ENCODE measurements at regions not wholly inside any gene's neighbourhood (a gene's known extent, or its start where the extent isn't known, plus 50 kb on each side); places are given as distances from the start of the nearest gene placed in this dataset.

- H3K36me3 ChIP-seq (replicated peaks in 1 of 2; ENCODE audit: control insufficient read depth in 2 of 2, insufficient read depth in 2 of 2, low read length in 2 of 2) = peaks cover 0 to 2% of the 10 kb centered on the region in 2 donors
- no peak overlapping the region for H2BK5ac ChIP-seq (ENCODE audit: low read length)
- H3K9ac ChIP-seq (ENCODE audit: low read depth, low read length, poor library complexity) = no peak overlapping the region
- no peak overlapping the region for H2BK120ac ChIP-seq (ENCODE audit: low read depth, low read length)
- H3K4me1 ChIP-seq (ENCODE audit: control insufficient read depth in 2 of 2, insufficient read depth in 1 of 2, low read depth in 1 of 2, low read length in 2 of 2) = peaks cover 9 to 11% of the 10 kb centered on the region in 2 donors
- peak overlapping the region; percentile 35 for H3K23ac ChIP-seq (ENCODE audit: low read depth, low read length, poor library complexity)
- H4K8ac ChIP-seq (ENCODE audit: low read depth, low read length) = no peak overlapping the region
- peaks cover 0 to 4% of the 10 kb centered on the region in 2 donors for H3K9me3 ChIP-seq (replicated peaks in 1 of 2; ENCODE audit: control insufficient read depth in 2 of 2, insufficient read depth in 1 of 2, low read depth in 1 of 2, low read length in 2 of 2)
- no peak overlapping the region for H2AK5ac ChIP-seq (ENCODE audit: low read depth, low read length)
- H3K4ac ChIP-seq (ENCODE audit: low read length) = peak overlapping the region; percentile 26
- peak overlapping the region; percentile 20 for H2BK15ac ChIP-seq (ENCODE audit: low read length)
- H2BK12ac ChIP-seq (ENCODE audit: low read length) = peak overlapping the region; percentile 68
- H4K91ac ChIP-seq (ENCODE audit: low read depth, low read length, poor library complexity) = no peak overlapping the region
- H3K79me1 ChIP-seq (ENCODE audit: low read depth, low read length) = no peaks in the 10 kb centered on the region
- H3K14ac ChIP-seq (ENCODE audit: low read length) = no peak overlapping the region
- no peak overlapping the region for H2AFZ ChIP-seq (ENCODE audit: low read length)
- no CpG with 5 or more reads among the region's 2 CpGs for WGBS, 2 donors (ENCODE audit: extremely low coverage in 2 of 2, insufficient read length in 2 of 2, insufficient replicate concordance in 1 of 2)
- H3K4me2 ChIP-seq (ENCODE audit: insufficient read depth, low read length, poor library complexity, severe bottlenecking) = no peak overlapping the region
- no peak overlapping the region for H3K4me3 ChIP-seq (ENCODE audit: low read length in 2 of 2)
- H3K18ac ChIP-seq (ENCODE audit: low read length) = peak overlapping the region; percentile 72
- no peak overlapping the region for H3K27ac ChIP-seq (replicated peaks; ENCODE audit: low read length)
- no peak for DNase-seq (ENCODE audit: low spot score)
- H3K27me3 ChIP-seq (ENCODE audit: control insufficient read depth in 3 of 3, insufficient read depth in 3 of 3, low read depth in 1 of 3, low read length in 3 of 3) = peaks cover 0 to 77% (median 0%) of the 10 kb centered on the region in 3 experiments
These were observed 259.9 kb upstream of the SP4 start for GRCh38 chr7:21167942-21168341.

DNA sequence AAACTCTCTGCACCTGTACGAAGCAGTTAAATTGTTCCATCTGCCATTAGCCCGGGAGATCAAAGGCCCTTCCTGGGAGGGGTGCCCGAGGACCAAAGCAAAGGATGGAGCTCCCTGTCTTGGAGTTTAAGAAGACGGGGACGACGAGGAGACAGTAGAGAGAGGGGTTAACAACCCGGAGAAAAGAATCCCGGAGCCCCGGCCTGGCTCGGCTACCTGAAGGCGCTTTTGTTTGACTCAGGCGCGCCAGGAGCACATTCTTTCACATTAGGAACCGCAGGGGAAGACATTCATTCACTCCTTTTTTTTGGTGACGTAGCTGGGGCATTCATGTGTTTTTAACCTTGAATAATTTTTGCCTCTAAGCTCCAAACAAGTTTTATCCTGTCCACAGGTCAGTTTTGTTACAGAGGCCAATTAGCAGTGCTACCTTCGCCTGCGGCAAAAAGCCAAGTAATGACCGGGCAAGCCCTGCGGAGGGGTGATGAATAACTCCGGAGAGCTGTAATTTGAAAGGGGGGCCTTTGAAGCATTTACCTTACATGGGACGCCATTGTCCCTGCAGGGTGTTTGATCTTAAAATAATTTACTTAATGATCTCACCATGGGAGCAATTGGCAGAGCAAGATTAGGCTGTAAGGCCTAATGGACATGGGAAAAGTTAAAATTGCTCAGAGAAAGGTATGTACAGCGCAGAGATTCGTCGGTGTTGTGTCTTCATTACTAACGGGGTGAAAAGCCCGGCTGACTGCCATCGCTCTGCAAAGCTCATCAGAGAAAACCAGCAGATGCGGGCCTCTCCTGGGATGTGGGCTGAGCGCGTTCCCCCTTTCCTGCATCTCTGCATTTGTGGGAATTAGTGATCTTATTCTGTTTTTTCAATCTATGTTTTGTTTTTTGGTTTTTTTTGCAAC is 258.0 kb upstream of the SP4 start:
- Histone ChIP-seq H2BK15ac (ENCODE audit: low read length) (no peak overlapping the region), H2AFZ (ENCODE audit: low read length) (no peak overlapping the region), H3K36me3 (replicated peaks in 1 of 2; ENCODE audit: control insufficient read depth in 2 of 2, insufficient read depth in 2 of 2, low read length in 2 of 2) (no peaks in the 10 kb centered on the region), H3K4me1 (ENCODE audit: control insufficient read depth in 2 of 2, insufficient read depth in 1 of 2, low read depth in 1 of 2, low read length in 2 of 2) (peaks cover 10 to 11% of the 10 kb centered on the region in 2 donors), H2BK120ac (ENCODE audit: low read depth, low read length) (no peak overlapping the region), H3K4me2 (ENCODE audit: insufficient read depth, low read length, poor library complexity, severe bottlenecking) (peak overlapping the region; percentile 47), H3K14ac (ENCODE audit: low read length) (no peak overlapping the region), H2BK12ac (ENCODE audit: low read length) (no peak overlapping the region), H3K27me3 (ENCODE audit: control insufficient read depth in 3 of 3, insufficient read depth in 3 of 3, low read depth in 1 of 3, low read length in 3 of 3) (peaks cover 0 to 79% (median 0%) of the 10 kb centered on the region in 3 experiments), H2AK5ac (ENCODE audit: low read depth, low read length) (no peak overlapping the region), H3K79me1 (ENCODE audit: low read depth, low read length) (no peaks in the 10 kb centered on the region), H3K23ac (ENCODE audit: low read depth, low read length, poor library complexity) (no peak overlapping the region), H2BK5ac (ENCODE audit: low read length) (peak overlapping the region; percentile 45), H3K4ac (ENCODE audit: low read length) (no peak overlapping the region), H3K27ac (replicated peaks; ENCODE audit: low read length) (peak overlapping the region; percentile 89), H3K9me3 (replicated peaks in 1 of 2; ENCODE audit: control insufficient read depth in 2 of 2, insufficient read depth in 1 of 2, low read depth in 1 of 2, low read length in 2 of 2) (no peaks in the 10 kb centered on the region), H4K8ac (ENCODE audit: low read depth, low read length) (no peak overlapping the region), H3K4me3 (ENCODE audit: low read length in 2 of 2) (peak overlapping the region in 1 of 2 donors; percentile 0), H3K18ac (ENCODE audit: low read length) (peak overlapping the region; percentile 58), H3K9ac (ENCODE audit: low read depth, low read length, poor library complexity) (no peak overlapping the region), H4K91ac (ENCODE audit: low read depth, low read length, poor library complexity) (no peak overlapping the region)
- WGBS, 2 donors (ENCODE audit: extremely low coverage in 2 of 2, insufficient read length in 2 of 2, insufficient replicate concordance in 1 of 2) = no CpG with 5 or more reads among the region's 30 CpGs
- peak; percentile 86 for DNase-seq (ENCODE audit: low spot score)

DNA sequence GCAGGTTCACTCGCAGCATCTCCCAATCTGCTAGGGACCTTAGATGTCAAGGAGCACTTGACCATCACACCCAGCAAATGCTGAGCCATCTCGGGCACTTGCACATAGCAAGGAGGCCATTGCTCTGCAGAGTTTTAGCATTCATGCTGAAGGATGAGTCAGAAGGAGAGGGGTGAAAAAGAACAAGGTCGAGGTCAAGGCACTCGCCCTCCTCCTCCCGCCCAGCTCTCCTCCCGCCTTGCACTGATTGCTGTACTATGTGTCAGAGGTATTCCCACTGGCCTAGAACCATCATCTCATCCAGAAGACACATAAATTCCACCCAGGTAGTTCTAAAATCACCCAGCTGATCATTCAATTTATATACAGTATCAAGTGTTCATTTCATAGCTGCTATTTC is 255.1 kb upstream of the SP4 start:
- H3K79me1 ChIP-seq (ENCODE audit: low read depth, low read length) = no peaks in the 10 kb centered on the region
- no peak overlapping the region for H2BK15ac ChIP-seq (ENCODE audit: low read length)
- no peak overlapping the region for H2BK12ac ChIP-seq (ENCODE audit: low read length)
- no peak overlapping the region for H4K8ac ChIP-seq (ENCODE audit: low read depth, low read length)
- no peak overlapping the region for H3K4me3 ChIP-seq (ENCODE audit: low read length in 2 of 2)
- no peaks in the 10 kb centered on the region for H3K36me3 ChIP-seq (replicated peaks in 1 of 2; ENCODE audit: control insufficient read depth in 2 of 2, insufficient read depth in 2 of 2, low read length in 2 of 2)
- H3K18ac ChIP-seq (ENCODE audit: low read length) = no peak overlapping the region
- H3K14ac ChIP-seq (ENCODE audit: low read length) = no peak overlapping the region
- H3K4ac ChIP-seq (ENCODE audit: low read length) = no peak overlapping the region
- no peak overlapping the region for H2BK5ac ChIP-seq (ENCODE audit: low read length)
- H2AFZ ChIP-seq (ENCODE audit: low read length) = no peak overlapping the region
- no peak overlapping the region for H4K91ac ChIP-seq (ENCODE audit: low read depth, low read length, poor library complexity)
- H3K23ac ChIP-seq (ENCODE audit: low read depth, low read length, poor library complexity) = no peak overlapping the region
- no peaks in the 10 kb centered on the region for H3K9me3 ChIP-seq (replicated peaks in 1 of 2; ENCODE audit: control insufficient read depth in 2 of 2, insufficient read depth in 1 of 2, low read depth in 1 of 2, low read length in 2 of 2)
- no peak for DNase-seq (ENCODE audit: low spot score)
- no peak overlapping the region for H3K9ac ChIP-seq (ENCODE audit: low read depth, low read length, poor library complexity)
- H3K27ac ChIP-seq (replicated peaks; ENCODE audit: low read length) = no peak overlapping the region
- H3K27me3 ChIP-seq (ENCODE audit: control insufficient read depth in 3 of 3, insufficient read depth in 3 of 3, low read depth in 1 of 3, low read length in 3 of 3) = peaks cover 0 to 59% (median 0%) of the 10 kb centered on the region in 3 experiments
- no peak overlapping the region for H3K4me2 ChIP-seq (ENCODE audit: insufficient read depth, low read length, poor library complexity, severe bottlenecking)
- WGBS, 2 donors (ENCODE audit: extremely low coverage in 2 of 2, insufficient read length in 2 of 2, insufficient replicate concordance in 1 of 2) = no CpG with 5 or more reads among the region's 6 CpGs
- H2AK5ac ChIP-seq (ENCODE audit: low read depth, low read length) = no peak overlapping the region
- H3K4me1 ChIP-seq (ENCODE audit: control insufficient read depth in 2 of 2, insufficient read depth in 1 of 2, low read depth in 1 of 2, low read length in 2 of 2) = peaks cover 10 to 15% of the 10 kb centered on the region in 2 donors
- no peak overlapping the region for H2BK120ac ChIP-seq (ENCODE audit: low read depth, low read length)

GRCh38 chr7:21173436-21173835 is 254.4 kb upstream of the SP4 start:
- Histone ChIP-seq H3K9me3 (replicated peaks in 1 of 2; ENCODE audit: control insufficient read depth in 2 of 2, insufficient read depth in 1 of 2, low read depth in 1 of 2, low read length in 2 of 2) (no peaks in the 10 kb centered on the region), H3K79me1 (ENCODE audit: low read depth, low read length) (no peaks in the 10 kb centered on the region), H3K4ac (ENCODE audit: low read length) (no peak overlapping the region), H3K9ac (ENCODE audit: low read depth, low read length, poor library complexity) (no peak overlapping the region), H3K27ac (replicated peaks; ENCODE audit: low read length) (no peak overlapping the region), H2BK12ac (ENCODE audit: low read length) (no peak overlapping the region), H3K23ac (ENCODE audit: low read depth, low read length, poor library complexity) (no peak overlapping the region), H2BK120ac (ENCODE audit: low read depth, low read length) (no peak overlapping the region), H3K4me2 (ENCODE audit: insufficient read depth, low read length, poor library complexity, severe bottlenecking) (no peak overlapping the region), H2AFZ (ENCODE audit: low read length) (no peak overlapping the region), H3K4me3 (ENCODE audit: low read length in 2 of 2) (no peak overlapping the region), H4K91ac (ENCODE audit: low read depth, low read length, poor library complexity) (no peak overlapping the region), H3K36me3 (replicated peaks in 1 of 2; ENCODE audit: control insufficient read depth in 2 of 2, insufficient read depth in 2 of 2, low read length in 2 of 2) (no peaks in the 10 kb centered on the region), H2AK5ac (ENCODE audit: low read depth, low read length) (no peak overlapping the region), H4K8ac (ENCODE audit: low read depth, low read length) (no peak overlapping the region), H3K18ac (ENCODE audit: low read length) (no peak overlapping the region), H3K14ac (ENCODE audit: low read length) (no peak overlapping the region), H3K4me1 (ENCODE audit: control insufficient read depth in 2 of 2, insufficient read depth in 1 of 2, low read depth in 1 of 2, low read length in 2 of 2) (peaks cover 10 to 13% of the 10 kb centered on the region in 2 donors), H2BK5ac (ENCODE audit: low read length) (no peak overlapping the region), H3K27me3 (ENCODE audit: control insufficient read depth in 3 of 3, insufficient read depth in 3 of 3, low read depth in 1 of 3, low read length in 3 of 3) (peaks cover 0 to 53% (median 0%) of the 10 kb centered on the region in 3 experiments), H2BK15ac (ENCODE audit: low read length) (no peak overlapping the region)
- no peak for DNase-seq (ENCODE audit: low spot score)
- WGBS, 2 donors (ENCODE audit: extremely low coverage in 2 of 2, insufficient read length in 2 of 2, insufficient replicate concordance in 1 of 2) = no CpG with 5 or more reads among the region's 1 CpG
